H1 (cell line): ENCODE measurements at regions not wholly inside any gene's neighbourhood (a gene's known extent, or its start where the extent isn't known, plus 50 kb on each side); places are given as distances from the start of the nearest gene placed in this dataset.

Experiments
- CTCF ChIA-PET: fragments of 300-600 bp; sonication (Branson Sonifier 250); formaldehyde crosslinking; loops from one replicate; lab custom pipeline; 2021; ENCODE audit not compliant: partially characterized antibody; lab: Charles Lee
- POLR2A ChIA-PET: fragments of 300-600 bp; sonication (Branson Sonifier 250); formaldehyde crosslinking; loops from one replicate; lab custom pipeline; 2021; ENCODE audit warnings: inconsistent platforms; ENCODE audit not compliant: partially characterized antibody; lab: Charles Lee
- DNase-seq, 2 experiments: peaks; one replicate each; pipeline versions ENCODE4 v3.0.0 to v3.0.0-alpha.2; 2010 to 2022; ENCODE audit warnings: low spot score in 2 of 2, low read depth in 1 of 2, mixed read lengths in 1 of 2
- FAIRE-seq: peaks from 2 replicates; lab custom pipeline; 2011; peaks lifted over from hg19 to GRCh38; lab: Jason Lieb, UNC
- H2AFZ ChIP-seq: 2 replicates; pipeline ENCODE4 v1.8.1; 2012; ENCODE audit warnings: low read length, inconsistent platforms
- H2AK5ac ChIP-seq: 2 replicates; pipeline ENCODE4 v1.6.1; 2013; ENCODE audit warnings: low read depth, low read length
- H2BK120ac ChIP-seq: replicated peaks from 2 replicates; pipeline ENCODE3; 2013; ENCODE audit warnings: low read depth, low read length, inconsistent platforms
- H2BK12ac ChIP-seq: 2 replicates; pipeline ENCODE4 v1.6.1; 2013; ENCODE audit warnings: low read depth, low read length
- H2BK15ac ChIP-seq: 2 replicates; pipeline ENCODE4 v1.6.1; 2013; ENCODE audit warnings: low read length
- H2BK20ac ChIP-seq: 2 replicates; pipeline ENCODE4 v1.6.1; 2013; ENCODE audit warnings: low read length
- H2BK5ac ChIP-seq: 2 replicates; pipeline ENCODE4 v1.6.1; 2013; ENCODE audit warnings: low read depth, low read length
- H3K14ac ChIP-seq: 2 replicates; pipeline ENCODE4 v1.6.1; 2013; ENCODE audit warnings: inconsistent platforms; ENCODE audit not compliant: insufficient read length
- H3K18ac ChIP-seq: 2 replicates; pipeline ENCODE4 v1.6.1; 2013; ENCODE audit warnings: low read length; ENCODE audit errors: extremely low read depth
- H3K23ac ChIP-seq: 2 replicates; pipeline ENCODE4 v1.6.1; 2013; ENCODE audit warnings: inconsistent platforms; ENCODE audit not compliant: insufficient read length
- H3K23me2 ChIP-seq: 2 replicates; pipeline ENCODE4 v1.6.1; 2013; ENCODE audit warnings: low read depth, low read length
- H3K27ac ChIP-seq: 2 replicates; pipeline ENCODE4 v1.6.1; 2011; ENCODE audit warnings: low read depth, low read length, inconsistent platforms
- H3K27me3 ChIP-seq, 4 experiments: replicated peaks in 1 of 4; 1 replicate in 1 of 4; 2 replicates in 3 of 4; pipeline versions ENCODE4 v1.6.1 to v1.8.1; 2011 to 2013; ENCODE audit warnings: low read length in 3 of 4, mild to moderate bottlenecking in 3 of 4, inconsistent platforms in 2 of 4, mixed read lengths in 2 of 4, moderate library complexity in 1 of 4; ENCODE audit not compliant: control insufficient read depth in 3 of 4, insufficient read depth in 3 of 4; ENCODE audit errors: extremely low read depth in 1 of 4
- H3K36me3 ChIP-seq, 4 experiments: 2 replicates each; pipeline versions ENCODE4 v1.6.1 to v1.8.1; 2011 to 2013; ENCODE audit warnings: mild to moderate bottlenecking in 4 of 4, low read length in 3 of 4, moderate library complexity in 2 of 4, control low read depth in 1 of 4, inconsistent platforms in 1 of 4; ENCODE audit not compliant: insufficient read depth in 4 of 4, control insufficient read depth in 2 of 4
- H3K4ac ChIP-seq: replicated peaks from 2 replicates; pipeline ENCODE3; 2013; ENCODE audit warnings: low read length, low read depth, mixed read lengths, inconsistent platforms; ENCODE audit not compliant: insufficient read length
- H3K4me1 ChIP-seq, 4 experiments: replicated peaks in 1 of 4; 1 replicate in 1 of 4; 2 replicates in 3 of 4; pipeline versions ENCODE4 v1.6.1 to v1.8.1; 2011 to 2013; ENCODE audit warnings: low read length in 3 of 4, inconsistent platforms in 2 of 4, mixed read lengths in 1 of 4; ENCODE audit not compliant: insufficient read depth in 4 of 4, control insufficient read depth in 3 of 4
- H3K4me2 ChIP-seq, 2 experiments: 2 replicates each; pipeline versions ENCODE4 v1.6.1 to v1.8.1; 2011 to 2013; ENCODE audit warnings: low read depth in 2 of 2, low read length in 2 of 2, control low read depth in 1 of 2, inconsistent platforms in 1 of 2, mild to moderate bottlenecking in 1 of 2; ENCODE audit not compliant: insufficient read depth in 1 of 2
- H3K4me3 ChIP-seq, 4 experiments: fragments of 200-600, 300-600 bp in 1 of 4; sonication (generic), shearing (Covaris generic), sonication (Bioruptor Twin) in 1 of 4; 2 replicates each; pipeline versions ENCODE4 v1.5.1 to v1.8.1; 2011 to 2016; ENCODE audit warnings: low read length in 4 of 4, low read depth in 3 of 4, control low read depth in 2 of 4, inconsistent platforms in 2 of 4, mild to moderate bottlenecking in 2 of 4, mixed read lengths in 1 of 4, moderate library complexity in 1 of 4; ENCODE audit not compliant: insufficient read depth in 2 of 4; ENCODE audit errors: extremely low read depth in 1 of 4
- H3K56ac ChIP-seq: replicated peaks from 2 replicates; pipeline ENCODE3; 2013; ENCODE audit warnings: low read depth, mild to moderate bottlenecking, mixed read lengths, low read length, inconsistent platforms; ENCODE audit not compliant: insufficient read length
- H3K79me1 ChIP-seq: 2 replicates; pipeline ENCODE4 v1.6.1; 2013; ENCODE audit warnings: low read depth, low read length, control low read depth
- H3K79me2 ChIP-seq, 2 experiments: 2 replicates each; pipeline versions ENCODE4 v1.6.1 to v1.8.1; 2012 to 2013; ENCODE audit warnings: low read length in 2 of 2, mild to moderate bottlenecking in 2 of 2, inconsistent platforms in 1 of 2; ENCODE audit not compliant: insufficient read depth in 2 of 2, control insufficient read depth in 1 of 2
- H3K9ac ChIP-seq, 4 experiments: replicated peaks in 1 of 4; 1 replicate in 1 of 4; 2 replicates in 3 of 4; pipeline versions ENCODE4 v1.6.1 to v1.8.1; 2011 to 2013; ENCODE audit warnings: low read depth in 3 of 4, low read length in 3 of 4, control low read depth in 2 of 4, mild to moderate bottlenecking in 2 of 4, moderate library complexity in 2 of 4, inconsistent platforms in 1 of 4; ENCODE audit errors: extremely low read depth in 1 of 4
- H3K9me3 ChIP-seq, 2 experiments: 2 replicates each; pipeline versions ENCODE4 v1.6.1 to v1.8.1; 2012 to 2013; ENCODE audit warnings: mild to moderate bottlenecking in 2 of 2, moderate library complexity in 2 of 2, control low read depth in 1 of 2, inconsistent platforms in 1 of 2, low read depth in 1 of 2, low read length in 1 of 2, mixed read lengths in 1 of 2; ENCODE audit not compliant: insufficient read depth in 2 of 2
- H4K20me1 ChIP-seq, 2 experiments: replicated peaks in 1 of 2; 2 replicates each; pipeline versions ENCODE3 to v1.8.1; 2011 to 2013; ENCODE audit warnings: inconsistent platforms in 2 of 2, low read length in 2 of 2, mild to moderate bottlenecking in 1 of 2; ENCODE audit not compliant: insufficient read depth in 2 of 2, control insufficient read depth in 1 of 2
- H4K5ac ChIP-seq: 2 replicates; pipeline ENCODE4 v1.6.1; 2013; ENCODE audit warnings: low read length, low read depth, mixed read lengths, inconsistent platforms; ENCODE audit not compliant: insufficient read length
- H4K8ac ChIP-seq: 2 replicates; pipeline ENCODE4 v1.8.0; 2013; ENCODE audit warnings: mild to moderate bottlenecking, moderate library complexity, low read length, inconsistent platforms; ENCODE audit not compliant: insufficient read depth; ENCODE audit errors: extremely low read depth
- H4K91ac ChIP-seq: replicated peaks from 2 replicates; pipeline ENCODE3; 2013; ENCODE audit warnings: low read length, mixed read lengths, inconsistent platforms; ENCODE audit not compliant: insufficient read length
- CHD1 ChIP-seq: IDR thresholded peaks from 2 replicates; pipeline ENCODE4 v1.6.1; 2012; ENCODE audit warnings: low read depth, low read length, improper control_type of control experiment
- EGR1 ChIP-seq: IDR thresholded peaks from 2 replicates; pipeline ENCODE4 v1.6.1; 2011; ENCODE audit warnings: low read depth, low read length, borderline replicate concordance
- GABPA ChIP-seq: IDR thresholded peaks from 2 replicates; pipeline ENCODE4 v1.6.1; 2011; ENCODE audit warnings: mild to moderate bottlenecking, low read length, moderate library complexity, borderline replicate concordance; ENCODE audit not compliant: insufficient read depth
- NANOG ChIP-seq: IDR thresholded peaks from 2 replicates; pipeline ENCODE4 v1.6.1; 2011; ENCODE audit warnings: low read length, low read depth, mild to moderate bottlenecking, inconsistent platforms; ENCODE audit not compliant: insufficient read depth, poor library complexity, severe bottlenecking
- RBBP5 ChIP-seq: IDR thresholded peaks from 2 replicates; pipeline ENCODE4 v1.7.1; 2012; ENCODE audit warnings: low read depth, mild to moderate bottlenecking, inconsistent platforms, low read length, moderate library complexity, borderline replicate concordance
- RFX5 ChIP-seq: IDR thresholded peaks from 2 replicates; pipeline ENCODE4 v1.6.1; 2011; ENCODE audit warnings: low read depth, low read length, improper control_type of control experiment, borderline replicate concordance
- RXRA ChIP-seq: IDR thresholded peaks from 2 replicates; pipeline ENCODE4 v1.6.1; 2011; ENCODE audit warnings: low read depth, mild to moderate bottlenecking, low read length, moderate library complexity; ENCODE audit not compliant: insufficient read depth
- SUZ12 ChIP-seq: fragments of 200-600 bp; sonication (generic); IDR thresholded peaks from 2 replicates; pipeline ENCODE4 v1.6.1; 2012; ENCODE audit warnings: mild to moderate bottlenecking, inconsistent platforms, low read length, moderate library complexity, mixed read lengths
- TAF1 ChIP-seq: IDR thresholded peaks from 2 replicates; pipeline ENCODE4 v1.6.1; 2011; ENCODE audit warnings: mild to moderate bottlenecking, low read depth, low read length
- YY1 ChIP-seq: IDR thresholded peaks from 2 replicates; pipeline ENCODE4 v1.6.1; 2011; ENCODE audit warnings: low read depth, mild to moderate bottlenecking, low read length
- ZNF274 ChIP-seq: IDR thresholded peaks from 2 replicates; pipeline ENCODE4 v1.7.0; 2012; ENCODE audit warnings: low read length, borderline replicate concordance; ENCODE audit errors: extremely low read depth
- WGBS, 2 experiments: shearing (Covaris generic) in 1 of 2; methylation state at CpG; one replicate each; pipeline versions ENCODE4 v1.1.6 to v1.1.7; 2013 to 2015; ENCODE audit warnings: low lambda C conversion rate in 2 of 2, mixed read lengths in 2 of 2, inconsistent platforms in 1 of 2, low coverage in 1 of 2, missing lambda C conversion rate in 1 of 2; ENCODE audit not compliant: insufficient replicate concordance in 2 of 2, insufficient coverage in 1 of 2, insufficient read length in 1 of 2; ENCODE audit errors: extremely low coverage in 1 of 2, missing lambda C conversion rate in 1 of 2; 5-methylcytosine and 5-hydroxymethylcytosine counted together
- TF ChIP-seq, protein P1 (sequence below): IDR thresholded peaks from 2 replicates; pipeline ENCODE4 v1.6.1; 2012; ENCODE audit warnings: inconsistent platforms
- TF ChIP-seq, protein P2 (sequence below): IDR thresholded peaks from 2 replicates; pipeline ENCODE4 v1.6.1; 2011; ENCODE audit warnings: low read depth, mild to moderate bottlenecking, low read length; ENCODE audit not compliant: insufficient read depth

DNA sequence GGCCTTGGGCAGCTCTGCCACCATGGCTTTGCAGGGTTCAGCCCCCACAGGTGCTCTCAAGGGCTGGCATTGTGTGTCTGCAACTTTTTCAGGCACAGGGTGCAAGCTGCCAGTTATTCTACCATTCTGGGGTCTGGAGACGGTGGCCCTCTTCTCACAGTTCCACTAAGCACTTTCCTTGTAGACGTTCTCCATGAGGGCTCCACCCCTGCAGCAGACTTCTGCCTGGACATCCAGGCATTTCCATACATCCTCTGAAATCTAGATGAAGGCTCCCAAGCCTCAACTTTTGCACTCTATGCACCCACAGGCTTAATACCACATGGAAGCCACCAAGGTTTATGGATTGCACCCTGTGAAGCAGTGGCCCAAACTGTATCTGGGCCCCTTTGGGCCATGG lies 91.0 kb upstream of the RND3 start:
- Histone ChIP-seq H2BK15ac (no peak overlapping the region), H3K23ac (no peak overlapping the region), H3K79me1 (no peaks in the 10 kb centered on the region), H2BK20ac (no peak overlapping the region), H3K4me1 (no peaks in the 10 kb centered on the region), H3K23me2 (no peaks in the 10 kb centered on the region), H3K4ac (no peak overlapping the region), H3K4me2 (no peak overlapping the region), H2BK120ac (no peak overlapping the region), H4K20me1 (no peaks in the 10 kb centered on the region), H4K8ac (no peak overlapping the region), H2AK5ac (no peak overlapping the region), H3K27ac (no peak overlapping the region), H3K36me3 (no peaks in the 10 kb centered on the region; a peak in 1 of 8 replicates), H3K27me3 (no peaks in the 10 kb centered on the region), H2BK5ac (no peak overlapping the region), H3K56ac (no peak overlapping the region), H3K4me3 (no peak overlapping the region), H3K9me3 (peaks cover 20 to 22% of the 10 kb centered on the region in 2 experiments), H3K9ac (no peak overlapping the region), H2AFZ (no peak overlapping the region), H4K5ac (no peak overlapping the region), H4K91ac (no peak overlapping the region), H3K79me2 (no peaks in the 10 kb centered on the region), H3K18ac (no peak overlapping the region), H3K14ac (no peak overlapping the region), H2BK12ac (no peak overlapping the region)
- 90% methylated on average over 2 of the region's 2 CpGs; no CpG with 5 or more reads in 1 of the 2 experiments for WGBS, 2 experiments
- DNase-seq (no peak), FAIRE-seq (no peak)
- CTCF ChIA-PET = no interaction called here
- POLR2A ChIA-PET = no interaction called here
- TF ChIP-seq NANOG (no peak), CHD1 (no peak), TAF1 (no peak), GABPA (no peak), RFX5 (no peak), ZNF274 (no peak), EGR1 (no peak), YY1 (no peak), SUZ12 (no peak), RXRA (no peak), RBBP5 (no peak)
- TF ChIP-seq, protein P1, sequence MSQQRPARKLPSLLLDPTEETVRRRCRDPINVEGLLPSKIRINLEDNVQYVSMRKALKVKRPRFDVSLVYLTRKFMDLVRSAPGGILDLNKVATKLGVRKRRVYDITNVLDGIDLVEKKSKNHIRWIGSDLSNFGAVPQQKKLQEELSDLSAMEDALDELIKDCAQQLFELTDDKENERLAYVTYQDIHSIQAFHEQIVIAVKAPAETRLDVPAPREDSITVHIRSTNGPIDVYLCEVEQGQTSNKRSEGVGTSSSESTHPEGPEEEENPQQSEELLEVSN = no peak
- TF ChIP-seq, protein P2, sequence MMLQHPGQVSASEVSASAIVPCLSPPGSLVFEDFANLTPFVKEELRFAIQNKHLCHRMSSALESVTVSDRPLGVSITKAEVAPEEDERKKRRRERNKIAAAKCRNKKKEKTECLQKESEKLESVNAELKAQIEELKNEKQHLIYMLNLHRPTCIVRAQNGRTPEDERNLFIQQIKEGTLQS = no peak
